SIG-M5 treated with dmso at 0.1 percent for 504 hours (cell line): ENCODE measurements at regions not wholly inside any gene's neighbourhood (a gene's known extent, or its start where the extent isn't known, plus 50 kb on each side); places are given as distances from the start of the nearest gene placed in this dataset.
"Not testable (repeated sequence)": the region's sequence is repeated elsewhere in the genome, so short reads cannot be mapped to it uniquely, and the experiment has no call there.

Source experiments
- DNase-seq: peaks from one replicate; lab custom pipeline; 2025; ENCODE audit not compliant: unreplicated experiment; lab: John Stamatoyannopoulos, UW

DNA sequence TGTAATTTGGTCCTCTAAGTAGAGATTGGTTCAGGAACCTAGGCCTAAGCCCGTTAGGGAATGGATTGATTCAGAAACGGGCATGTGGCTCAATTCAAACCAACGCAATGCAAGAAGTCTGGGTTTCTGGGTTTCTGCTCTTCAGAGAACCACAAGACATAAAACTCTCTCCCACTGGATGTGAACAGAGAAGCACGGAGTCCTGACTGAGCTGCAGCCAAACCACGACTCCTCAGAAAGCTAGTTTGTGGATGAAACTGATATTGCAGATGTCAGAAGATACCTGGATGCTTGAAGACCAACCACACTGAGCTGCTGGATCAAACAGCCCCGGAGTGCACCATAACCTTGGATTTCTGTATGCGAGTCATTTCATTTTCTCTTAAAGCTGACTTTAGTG is 50.0 kb downstream of the SOD2 start:
- DNase-seq: no peak

DNA sequence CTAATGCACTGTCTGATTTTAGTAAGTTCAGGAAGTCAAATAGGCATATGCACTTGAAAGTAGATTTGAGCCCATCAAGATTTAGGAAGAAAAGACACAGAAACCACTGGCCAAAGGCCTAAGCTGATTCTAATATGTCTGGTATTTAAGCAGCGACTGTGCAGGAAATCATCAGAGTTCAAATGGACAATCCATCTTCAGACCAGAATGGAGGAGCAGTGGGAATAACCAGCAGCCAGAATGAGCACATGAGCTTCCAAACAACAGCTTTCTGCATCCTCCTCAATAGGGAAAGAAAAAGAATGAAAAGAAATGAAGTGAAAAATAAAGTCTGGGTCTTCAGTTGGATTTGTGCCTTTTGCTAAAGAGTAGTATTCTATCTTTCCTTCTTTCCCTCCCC is 50.6 kb downstream of the SOD2 start:
- no peak for DNase-seq

DNA sequence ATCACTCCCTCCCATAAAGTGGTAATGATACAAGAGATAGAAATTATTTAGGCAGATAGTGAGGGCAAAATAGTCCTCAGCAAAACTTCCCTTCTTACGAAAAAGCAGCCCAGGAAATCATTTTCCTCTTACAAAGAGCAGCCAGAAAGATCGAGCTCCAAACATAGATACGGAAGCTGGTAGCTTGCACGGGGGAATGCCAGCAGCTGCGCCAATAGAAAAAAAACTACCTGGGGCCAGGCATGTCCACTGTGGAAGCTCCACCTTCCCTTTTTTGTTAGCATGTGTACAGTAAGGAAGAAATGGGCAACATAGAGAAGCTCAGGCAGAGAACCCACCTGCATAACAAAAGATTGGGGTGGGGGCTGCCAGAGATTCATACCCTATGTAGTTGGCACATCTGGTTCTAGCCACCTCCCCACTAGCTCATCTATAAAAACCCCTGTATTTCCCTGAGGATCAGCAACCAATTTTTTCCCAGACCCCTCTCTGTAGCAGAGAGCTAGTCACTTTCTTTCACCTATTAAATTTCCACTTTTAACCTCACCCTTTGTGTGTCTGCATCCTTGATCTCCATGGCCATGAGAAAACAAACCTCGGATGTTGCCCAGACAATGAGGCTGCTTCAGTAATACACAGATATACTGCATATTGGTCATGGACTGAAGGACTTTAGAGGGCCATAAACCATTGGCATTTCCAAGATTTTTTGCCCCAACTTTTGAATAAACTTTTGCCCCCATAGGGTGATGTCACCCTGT is 52.1 kb downstream of the SOD2 start:
- no peak for DNase-seq

DNA sequence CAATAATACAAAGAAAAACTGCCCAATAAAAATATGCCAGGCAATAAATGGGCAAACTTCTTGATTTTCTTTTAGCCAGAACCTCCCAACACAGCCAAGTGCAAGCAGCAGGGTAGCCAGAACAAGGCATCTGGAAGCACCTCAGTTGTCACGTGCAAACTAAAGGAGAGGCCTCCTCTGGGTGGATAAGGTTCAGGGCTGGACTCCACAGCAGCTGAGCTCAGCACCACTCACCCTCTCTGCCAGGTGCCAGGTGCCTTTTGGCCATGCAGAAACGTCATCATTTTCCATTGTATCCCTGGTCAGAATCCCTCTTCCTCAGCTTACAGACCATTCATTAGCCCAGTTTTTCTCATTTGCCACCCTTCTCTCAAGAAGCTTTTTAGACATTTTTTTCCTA is 52.7 kb downstream of the SOD2 start:
- no peak for DNase-seq

DNA sequence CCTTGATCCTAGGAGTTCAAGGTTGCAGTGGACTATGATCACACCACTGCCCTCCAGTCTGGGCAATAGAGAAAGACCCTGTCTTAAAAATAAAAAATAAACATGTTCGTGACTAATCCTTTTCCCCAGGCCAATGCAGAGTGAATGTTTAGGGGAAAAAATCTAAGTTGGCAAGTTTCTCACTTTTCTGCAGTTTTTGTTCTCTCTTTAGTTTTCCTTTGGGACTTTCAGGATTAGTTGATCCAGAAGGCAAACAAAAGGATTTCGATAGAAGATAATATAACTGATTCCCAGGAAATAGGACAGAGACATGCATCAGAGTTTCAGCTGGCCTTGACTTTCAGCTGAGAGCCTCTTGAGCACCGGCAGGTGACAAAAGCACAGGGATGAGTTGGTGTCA is 53.3 kb downstream of the SOD2 start:
- DNase-seq: no peak

DNA sequence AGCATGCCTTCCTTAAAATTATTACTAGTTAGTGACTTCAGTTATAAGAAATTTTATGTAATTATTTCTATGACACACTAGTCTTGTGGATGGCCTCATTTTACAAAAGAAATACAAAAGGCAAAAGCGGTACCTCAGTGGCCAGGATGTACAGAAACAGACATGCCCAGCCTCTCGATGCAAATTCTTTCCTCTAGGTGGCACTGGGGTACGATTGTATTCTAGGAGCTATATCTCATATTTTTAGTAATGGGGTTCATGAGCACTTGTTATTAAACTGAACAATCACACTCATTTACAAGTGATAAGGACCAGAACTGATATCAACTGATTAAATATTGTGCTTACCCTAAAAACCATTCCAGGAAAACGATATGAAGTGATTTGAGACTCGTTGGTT is 59.8 kb downstream of the SOD2 start:
- peak; percentile 1 for DNase-seq

DNA sequence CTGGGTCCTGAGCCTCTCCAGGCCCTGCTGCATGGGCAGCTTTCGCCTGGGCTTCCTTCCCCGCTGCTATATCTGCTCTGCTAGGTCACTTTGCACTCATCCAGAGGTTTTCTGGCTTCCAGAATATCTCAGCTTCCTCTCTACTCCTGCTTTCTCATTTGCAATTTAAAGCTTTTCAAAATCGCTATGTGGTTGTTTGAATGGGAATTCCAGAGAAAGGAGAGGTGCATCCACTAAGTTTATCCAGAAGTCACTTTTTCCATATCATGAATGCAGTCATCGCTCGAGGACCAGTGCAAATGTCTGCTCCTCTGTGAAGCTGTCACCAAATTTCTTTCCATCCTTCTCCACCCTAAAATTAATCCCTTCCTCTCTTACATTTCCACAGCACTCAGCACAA is 61.2 kb downstream of the SOD2 start:
- DNase-seq: no peak

DNA sequence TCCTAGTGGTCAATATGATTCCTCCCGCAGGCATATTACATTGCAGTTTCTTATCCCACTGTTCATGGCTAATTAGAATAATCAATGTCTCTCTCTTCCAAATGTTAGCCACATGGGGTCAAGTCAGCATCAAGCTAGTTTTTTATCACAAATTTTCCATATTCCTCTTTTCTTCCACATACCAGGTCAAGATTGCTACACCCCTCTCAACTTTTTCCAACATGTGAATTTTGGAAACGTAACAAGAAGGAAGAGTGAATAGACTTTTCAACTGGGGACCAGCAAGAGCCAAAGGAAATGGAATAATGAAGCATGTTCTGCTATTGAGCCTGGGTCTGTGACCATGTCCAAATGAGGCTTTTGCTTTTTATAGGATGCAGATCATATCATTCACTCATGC is 65.1 kb downstream of the SOD2 start:
- DNase-seq: no peak

DNA sequence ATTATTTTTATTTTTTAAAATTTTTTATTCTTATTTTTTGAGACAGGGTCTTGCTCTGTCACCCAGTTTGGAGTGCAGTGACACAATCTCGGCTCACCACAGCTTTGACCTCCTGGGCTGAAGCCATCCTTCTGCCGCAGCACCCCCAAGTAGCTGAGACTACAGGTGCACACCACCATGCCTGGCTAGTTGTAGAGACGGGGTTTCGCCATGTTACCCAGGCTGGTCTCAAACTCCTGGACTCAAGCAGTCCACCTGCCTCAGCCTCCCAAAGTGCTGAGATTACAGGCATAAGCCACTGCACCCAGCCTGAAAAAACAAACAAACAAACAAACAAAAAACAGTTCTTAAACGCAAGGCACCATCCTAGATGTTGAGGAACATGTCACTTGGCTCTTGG is 66.5 kb downstream of the SOD2 start:
- not testable (repeated sequence) for DNase-seq

DNA sequence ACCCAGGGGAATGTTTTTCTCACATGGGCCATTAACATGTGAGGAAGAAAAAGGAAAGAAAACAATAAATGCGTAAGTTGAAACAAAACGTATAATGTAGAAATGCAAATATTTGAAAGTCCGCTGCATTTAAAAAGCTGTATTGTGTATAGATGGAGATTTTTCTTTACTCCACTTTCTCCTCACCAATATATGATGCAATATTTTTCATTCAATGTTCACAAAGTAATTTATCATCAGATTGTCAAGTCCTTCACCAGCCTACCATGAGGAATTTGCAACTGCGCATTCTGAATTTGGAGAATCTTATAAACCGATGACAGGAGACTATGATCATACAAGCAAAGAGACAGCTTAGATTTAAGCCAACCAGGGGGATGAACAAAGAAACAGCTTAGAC is 69.9 kb downstream of the SOD2 start:
- DNase-seq: no peak

DNA sequence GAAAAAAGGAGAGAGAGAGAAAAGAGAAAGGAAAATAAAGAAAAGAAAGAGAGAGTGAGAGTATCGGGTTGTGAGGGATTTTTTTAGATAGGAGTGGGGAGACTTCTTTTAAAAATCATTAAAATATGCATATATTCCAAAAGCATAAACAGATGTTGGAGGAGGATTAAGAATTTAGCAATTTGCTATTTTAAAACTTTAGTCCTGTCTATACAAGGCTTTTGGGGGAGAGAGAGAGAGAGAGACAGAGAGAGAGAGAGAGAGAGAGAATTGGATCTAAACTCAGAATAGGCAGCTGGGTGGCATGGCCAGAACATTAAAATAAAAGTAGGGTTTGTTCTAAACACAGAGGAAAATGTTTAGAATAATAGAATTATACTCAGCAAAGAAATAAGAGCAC is 72.1 kb downstream of the SOD2 start:
- no peak for DNase-seq

DNA sequence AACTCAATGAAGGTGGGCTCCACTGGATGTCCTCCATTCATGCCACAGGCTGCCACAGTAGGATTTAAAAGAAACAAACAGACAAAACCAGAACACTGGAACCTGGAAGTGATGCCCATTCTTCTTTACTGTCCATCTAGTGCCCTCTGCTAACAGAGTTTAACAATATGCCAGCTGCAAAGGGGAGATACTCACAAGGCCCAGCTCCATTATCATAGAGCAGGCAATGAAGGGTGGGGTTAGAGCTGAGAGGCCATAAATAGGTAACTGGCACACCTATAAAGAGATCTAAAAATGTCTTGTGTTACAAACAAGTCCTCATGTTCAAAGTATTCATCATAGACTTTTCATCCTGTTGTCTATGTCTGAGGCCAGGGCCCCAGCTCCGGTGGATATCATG is 75.6 kb downstream of the SOD2 start:
- DNase-seq: no peak

DNA sequence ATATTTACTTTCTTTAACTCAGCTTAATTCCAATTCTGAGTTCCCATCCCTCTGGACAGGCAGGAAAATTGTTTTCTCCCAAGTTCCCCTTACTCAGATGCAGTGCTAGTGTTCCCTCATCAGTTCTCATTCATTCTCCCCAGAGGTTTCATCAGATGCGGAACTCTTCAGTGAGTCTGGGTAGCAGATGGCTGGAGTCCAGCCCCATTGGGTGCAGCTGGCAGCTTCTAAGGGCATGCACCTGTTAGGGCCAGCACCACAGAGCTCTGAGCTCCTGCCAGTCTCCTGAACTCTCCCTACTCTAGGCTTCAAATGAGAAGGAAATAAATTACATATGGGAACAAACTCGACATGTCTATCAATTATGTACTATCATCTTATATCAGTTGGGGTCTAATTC is 76.6 kb downstream of the SOD2 start:
- no peak for DNase-seq

DNA sequence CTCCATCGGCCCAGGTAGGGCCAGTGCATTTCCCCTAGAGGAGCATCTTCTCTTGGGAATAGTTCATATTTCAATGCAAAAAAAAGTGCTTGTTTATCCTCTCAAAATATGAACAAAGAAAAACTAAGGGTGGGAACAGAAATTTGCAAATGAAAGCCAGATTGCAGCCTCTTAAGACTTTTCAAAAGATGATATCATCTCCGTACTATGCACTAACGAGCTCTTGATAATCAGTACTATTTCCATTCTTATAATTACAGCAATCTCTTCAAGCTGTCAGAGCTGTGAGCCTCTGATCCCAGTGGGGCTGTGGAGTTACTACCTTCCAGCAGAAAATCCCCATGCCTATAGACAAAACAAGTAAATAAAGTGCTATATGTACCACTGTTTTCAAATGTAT is 77.1 kb downstream of the SOD2 start:
- DNase-seq: no peak

DNA sequence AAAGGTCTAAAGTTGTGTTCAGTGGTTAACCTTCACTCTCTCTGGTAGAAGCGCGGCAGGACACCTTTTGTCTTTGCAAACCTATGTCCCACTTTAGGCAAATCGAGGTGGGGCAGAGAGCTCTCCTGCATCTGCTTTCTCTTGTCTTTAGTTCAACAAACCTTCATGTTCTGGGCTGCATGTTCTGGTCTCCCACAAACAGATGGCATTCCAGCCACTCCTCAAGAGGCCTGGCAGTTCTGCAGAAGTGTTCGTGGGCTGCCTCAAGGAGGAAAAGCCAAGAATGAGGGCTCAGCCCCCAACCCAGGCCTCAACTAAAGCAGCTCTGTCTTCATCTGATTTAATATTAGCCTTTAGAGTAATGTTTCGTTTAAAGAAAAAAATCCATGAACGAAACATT is 82.2 kb downstream of the SOD2 start:
- DNase-seq: no peak

DNA sequence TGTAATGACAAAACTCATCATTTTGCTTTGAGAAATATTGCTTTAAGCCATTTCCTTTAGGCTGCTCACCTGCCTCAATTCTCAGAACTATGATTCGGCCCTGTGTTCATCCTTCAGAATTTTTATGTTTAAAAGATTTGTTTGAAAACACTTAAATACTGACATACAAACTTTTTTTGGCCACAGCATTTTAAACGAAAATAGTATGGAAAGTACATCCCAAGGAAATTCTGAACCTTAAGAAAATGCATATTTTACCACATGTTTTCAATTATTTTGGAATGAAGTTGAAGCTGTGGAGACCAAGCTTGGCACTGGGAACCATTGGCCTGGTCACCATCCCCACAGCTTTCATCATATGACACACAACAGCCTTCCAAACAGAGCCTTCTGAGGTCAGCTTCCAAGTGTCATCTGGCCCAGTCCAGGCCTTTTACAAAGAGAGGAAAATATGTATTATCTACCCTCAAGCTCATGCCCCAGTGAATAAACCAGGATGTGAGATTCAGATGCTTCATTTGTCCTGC is 83.3 kb downstream of the SOD2 start:
- no peak for DNase-seq

DNA sequence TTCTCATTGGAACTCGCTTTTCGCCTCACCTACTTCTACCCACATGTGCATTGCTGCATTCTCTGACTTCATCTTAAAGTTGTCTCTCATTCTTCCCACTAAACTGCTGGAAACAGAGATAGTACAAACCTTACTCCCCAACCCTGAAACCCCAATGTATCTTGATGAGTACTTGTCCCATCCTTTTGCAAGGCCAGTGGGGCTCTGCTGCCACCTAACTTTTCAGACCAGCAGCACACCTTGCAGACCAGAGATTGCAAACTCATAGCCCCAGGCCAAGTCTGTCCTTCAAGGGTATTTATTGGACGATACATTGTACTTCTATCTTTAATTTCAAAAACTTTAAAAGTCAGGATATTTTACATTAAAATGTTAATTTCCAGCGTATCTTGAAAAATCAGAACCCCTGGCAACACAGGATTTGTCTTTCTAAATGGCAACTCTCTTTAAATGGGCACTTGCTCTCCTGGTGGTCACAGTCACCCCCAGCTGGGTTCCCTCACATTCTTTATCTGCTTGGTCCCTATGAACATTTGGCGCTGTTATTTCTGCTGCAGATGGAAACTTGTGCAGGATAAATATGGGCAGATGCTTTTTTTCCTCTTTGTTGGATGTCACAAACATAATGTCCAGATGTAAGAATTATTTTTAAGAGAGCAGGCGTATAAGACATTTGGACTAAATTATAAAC is 83.9 kb downstream of the SOD2 start:
- peak; percentile 17 for DNase-seq

DNA sequence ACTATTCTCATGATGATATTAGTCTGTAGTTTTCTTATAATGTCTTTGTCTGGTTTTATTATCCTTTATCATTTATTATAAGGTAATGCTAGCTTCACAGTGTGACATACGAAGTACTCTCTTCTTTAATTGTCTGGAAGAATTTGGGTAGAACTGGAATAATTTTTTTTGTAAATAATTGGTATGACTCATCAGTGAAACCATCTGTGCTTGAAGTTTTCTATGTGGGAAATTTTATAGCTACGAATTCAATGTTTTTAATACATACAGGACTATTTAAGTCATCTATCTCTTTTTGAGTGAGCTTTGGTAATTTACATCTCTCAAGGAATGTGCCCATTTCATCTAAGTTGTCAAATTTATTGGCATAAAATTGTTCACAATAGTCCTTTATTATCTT is 86.3 kb downstream of the SOD2 start:
- DNase-seq: no peak

DNA sequence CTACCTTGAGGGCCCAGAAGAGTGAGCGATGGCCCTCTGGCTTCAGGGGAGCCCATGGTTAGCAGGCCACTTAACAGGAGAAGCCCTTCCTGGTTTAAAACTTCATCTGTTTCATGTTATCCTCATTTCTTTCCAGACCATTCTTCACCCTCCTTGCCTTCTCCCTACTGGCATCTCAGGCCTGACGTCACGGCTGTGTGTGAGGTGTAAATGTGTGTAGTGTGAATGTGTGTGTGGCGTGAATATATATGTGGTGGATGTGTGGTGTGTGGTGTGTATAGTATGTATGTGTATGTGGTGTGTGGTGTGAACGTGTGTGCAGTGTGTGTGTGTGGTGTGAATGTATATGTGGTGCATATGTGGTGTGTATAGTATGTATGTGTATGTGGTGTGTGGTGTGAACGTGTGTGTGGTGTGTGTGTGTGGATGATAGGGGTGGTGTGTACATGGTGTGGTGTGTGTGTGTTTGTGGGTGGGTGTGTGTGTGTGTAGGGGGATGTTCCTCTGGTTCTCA is 88.5 kb downstream of the SOD2 start:
- no peak for DNase-seq

DNA sequence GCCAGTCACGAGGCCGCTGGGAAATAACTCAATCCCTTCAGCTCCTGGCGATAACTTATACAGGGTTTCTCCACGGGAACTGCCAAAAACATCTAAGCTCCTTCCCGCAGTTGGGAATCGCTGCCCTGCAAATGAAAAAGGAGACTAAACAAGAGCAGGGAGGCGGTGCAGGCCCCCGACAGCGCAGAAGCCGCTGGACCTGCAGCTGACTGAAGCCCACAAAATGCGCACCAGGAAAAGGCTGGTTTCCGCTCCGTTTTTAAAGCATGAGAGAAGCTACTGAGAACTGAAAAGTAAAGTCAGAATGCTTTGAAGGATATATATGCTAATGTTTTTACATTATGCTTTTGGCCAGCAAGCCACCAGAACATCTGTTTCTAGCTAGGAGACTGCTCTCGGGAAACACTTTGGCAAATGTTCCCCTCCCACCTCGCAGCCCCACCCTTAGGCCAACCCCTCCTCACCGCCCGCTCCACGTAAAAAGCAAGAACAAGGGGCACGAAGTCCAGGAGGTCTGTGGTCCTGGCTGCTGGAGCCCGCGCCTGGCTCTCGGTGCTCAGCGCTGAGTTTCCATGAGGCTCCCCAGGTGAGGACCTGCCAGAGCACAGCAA is 90.5 kb downstream of the SOD2 start:
- DNase-seq: no peak

DNA sequence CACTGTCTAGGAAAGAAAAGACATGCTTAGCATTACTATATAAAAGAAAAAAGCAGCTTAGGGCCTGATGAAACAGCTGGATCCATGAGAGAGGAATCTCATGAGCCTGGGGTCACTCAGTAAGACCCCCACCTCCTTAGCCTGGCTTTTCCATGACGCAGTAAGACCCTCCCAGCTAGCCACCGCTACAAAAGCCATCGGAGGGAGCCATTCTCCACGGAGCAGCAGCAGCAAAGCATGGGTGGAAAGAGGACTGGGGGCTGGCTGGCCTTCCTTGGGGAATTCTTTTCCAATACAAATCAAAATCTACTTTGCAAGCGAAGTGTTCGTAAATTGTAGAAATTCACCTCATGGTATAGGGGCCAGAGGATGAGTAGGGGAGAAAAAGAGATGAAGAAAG is 91.8 kb downstream of the SOD2 start:
- no peak for DNase-seq

DNA sequence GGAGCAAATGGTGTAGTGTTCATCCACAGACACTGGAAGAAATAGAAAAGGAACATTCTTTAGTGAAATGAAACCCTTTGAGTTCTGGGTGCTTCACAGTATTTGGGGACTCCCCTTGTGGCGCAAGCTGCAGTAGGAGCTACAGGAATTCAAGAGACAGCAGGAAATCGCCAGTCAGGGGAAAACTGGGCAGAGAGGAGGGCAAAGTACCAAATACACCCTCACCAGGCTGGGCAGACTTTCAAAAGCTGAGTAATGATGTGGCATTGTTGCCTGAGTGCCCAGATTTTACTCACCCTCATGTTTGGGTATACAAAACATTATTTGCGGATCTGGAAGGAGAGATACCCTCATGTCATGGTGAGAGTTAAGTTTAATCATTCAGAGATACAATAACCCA is 97.9 kb downstream of the SOD2 start:
- DNase-seq: no peak
